ENCODE measurements at regions not wholly inside any gene's neighbourhood (a gene's known extent, or its start where the extent isn't known, plus 50 kb on each side); places are given as distances from the start of the nearest gene placed in this dataset.

GRCh38 chr12:18857656-18858055 lies 119.7 kb downstream of the CAPZA3 start:
- no peak for TF ChIP-seq CTCF (IDR thresholded peaks at IDR 0.05; ENCODE audit: borderline replicate concordance)
- no peak for DNase-seq
- no peak overlapping the region for H3K27ac ChIP-seq (replicated peaks)
- H3K4me3 ChIP-seq, result no peak overlapping the region
- intact Hi-C loops (cut with micrococcal nuclease), result no loop called here
- no peaks in the 10 kb centered on the region for H3K27me3 ChIP-seq (ENCODE audit: low read depth)
- peaks cover 9% of the 10 kb centered on the region for H3K9me3 ChIP-seq (replicated peaks)
- H3K36me3 ChIP-seq, result no peaks in the 10 kb centered on the region
- peaks cover 13% of the 10 kb centered on the region for H3K4me1 ChIP-seq

- Histone ChIP-seq H3K27ac (replicated peaks) (peak overlapping the region; percentile 31), H3K4me1 (peaks cover 13% of the 10 kb centered on the region), H3K27me3 (ENCODE audit: low read depth) (no peaks in the 10 kb centered on the region), H3K4me3 (no peak overlapping the region), H3K36me3 (no peaks in the 10 kb centered on the region), H3K9me3 (replicated peaks) (peaks cover 9% of the 10 kb centered on the region)
- intact Hi-C loops (cut with micrococcal nuclease), result no loop called here
- TF ChIP-seq CTCF (IDR thresholded peaks at IDR 0.05; ENCODE audit: borderline replicate concordance), result no peak
- no peak for DNase-seq
These were observed 121.5 kb downstream of the CAPZA3 start for GRCh38 chr12:18859400-18859799.

- Histone ChIP-seq H3K27me3 (ENCODE audit: low read depth) (no peaks in the 10 kb centered on the region), H3K9me3 (replicated peaks) (peaks cover 9% of the 10 kb centered on the region), H3K4me3 (no peak overlapping the region), H3K4me1 (peaks cover 21% of the 10 kb centered on the region), H3K27ac (replicated peaks) (no peak overlapping the region), H3K36me3 (no peaks in the 10 kb centered on the region)
- no peak for DNase-seq
- TF ChIP-seq CTCF (IDR thresholded peaks at IDR 0.05; ENCODE audit: borderline replicate concordance), result peak; percentile 61
- intact Hi-C loops (cut with micrococcal nuclease), result loop anchor here (2.0 kb wide), 1 partner anchor 325 kb away; no protein-coding TSS in a partner anchor
These were observed 123.5 kb downstream of the CAPZA3 start for GRCh38 chr12:18861287-18861858.

- Histone ChIP-seq H3K27ac (replicated peaks) (no peak overlapping the region), H3K4me3 (no peak overlapping the region), H3K9me3 (replicated peaks) (peaks cover 9% of the 10 kb centered on the region), H3K36me3 (no peaks in the 10 kb centered on the region), H3K4me1 (peaks cover 25% of the 10 kb centered on the region), H3K27me3 (ENCODE audit: low read depth) (no peaks in the 10 kb centered on the region)
- no peak for TF ChIP-seq CTCF (IDR thresholded peaks at IDR 0.05; ENCODE audit: borderline replicate concordance)
- intact Hi-C loops (cut with micrococcal nuclease), result no loop called here
- no peak for DNase-seq
These were observed 126.0 kb downstream of the CAPZA3 start for GRCh38 chr12:18863769-18864500.

- Histone ChIP-seq H3K27me3 (ENCODE audit: low read depth) (no peaks in the 10 kb centered on the region), H3K27ac (replicated peaks) (no peak overlapping the region), H3K4me1 (peaks cover 22% of the 10 kb centered on the region), H3K4me3 (no peak overlapping the region), H3K36me3 (no peaks in the 10 kb centered on the region), H3K9me3 (replicated peaks) (peaks cover 9% of the 10 kb centered on the region)
- intact Hi-C loops (cut with micrococcal nuclease), result no loop called here
- no peak for TF ChIP-seq CTCF (IDR thresholded peaks at IDR 0.05; ENCODE audit: borderline replicate concordance)
- no peak for DNase-seq
These were observed 127.1 kb downstream of the CAPZA3 start for GRCh38 chr12:18864900-18865561.

All from left ventricle myocardium inferior (tissue), 1 donor.